Mesenchymal stem cell (in vitro differentiated cells and primary cell): ENCODE measurements at regions not wholly inside any gene's neighbourhood (a gene's known extent, or its start where the extent isn't known, plus 50 kb on each side); places are given as distances from the start of the nearest gene placed in this dataset.

ENCODE experiments used
- DNase-seq: peaks from one replicate; pipeline ENCODE4 v3.0.0-alpha.2; 2013
- H2AFZ ChIP-seq: one replicate; pipeline ENCODE4 v1.6.1; 2013; ENCODE audit warnings: low read depth, mild to moderate bottlenecking, control low read depth, inconsistent platforms, low read length, moderate library complexity
- H2AK5ac ChIP-seq: 2 replicates; pipeline ENCODE4 v1.6.1; 2013; ENCODE audit warnings: low read length, moderate library complexity, mild to moderate bottlenecking, inconsistent platforms; ENCODE audit not compliant: severe bottlenecking
- H2BK120ac ChIP-seq: one replicate; pipeline ENCODE4 v1.6.1; 2013; ENCODE audit warnings: low read depth, mild to moderate bottlenecking, inconsistent platforms, low read length, moderate library complexity
- H2BK12ac ChIP-seq, 2 experiments: one replicate each; pipeline ENCODE4 v1.6.1; 2013; ENCODE audit warnings: inconsistent platforms in 2 of 2, low read length in 2 of 2, mild to moderate bottlenecking in 2 of 2, moderate library complexity in 2 of 2, control low read depth in 1 of 2
- H2BK15ac ChIP-seq: one replicate; pipeline ENCODE4 v1.6.1; 2013; ENCODE audit warnings: mild to moderate bottlenecking, low read depth, inconsistent platforms; ENCODE audit not compliant: poor library complexity, severe bottlenecking
- H2BK5ac ChIP-seq: 2 replicates; pipeline ENCODE4 v1.6.1; 2013; ENCODE audit warnings: low read depth, mild to moderate bottlenecking, low read length, control low read depth, inconsistent platforms; ENCODE audit not compliant: poor library complexity, severe bottlenecking
- H3K14ac ChIP-seq, 2 experiments: one replicate each; pipeline ENCODE4 v1.6.1; 2013; ENCODE audit warnings: inconsistent platforms in 2 of 2, low read length in 2 of 2, control low read depth in 1 of 2, mild to moderate bottlenecking in 1 of 2, moderate library complexity in 1 of 2
- H3K18ac ChIP-seq, 2 experiments: one replicate each; pipeline ENCODE4 v1.6.1; 2013; ENCODE audit warnings: inconsistent platforms in 2 of 2, low read length in 2 of 2, control low read depth in 1 of 2, low read depth in 1 of 2, mild to moderate bottlenecking in 1 of 2
- H3K23ac ChIP-seq, 2 experiments: one replicate each; pipeline ENCODE4 v1.6.1; 2013; ENCODE audit warnings: inconsistent platforms in 2 of 2, low read length in 2 of 2, mild to moderate bottlenecking in 2 of 2, moderate library complexity in 2 of 2, control low read depth in 1 of 2
- H3K27ac ChIP-seq: 2 replicates; pipeline ENCODE4 v1.5.1; 2013; ENCODE audit warnings: mild to moderate bottlenecking, moderate library complexity, low read length, control low read depth, inconsistent platforms; ENCODE audit not compliant: poor library complexity, severe bottlenecking
- H3K27me3 ChIP-seq, 2 experiments: 2 replicates each; pipeline versions ENCODE4 v1.6.1 to v1.7.0; 2013; ENCODE audit warnings: low read length in 2 of 2, mild to moderate bottlenecking in 2 of 2, moderate library complexity in 2 of 2, control low read depth in 1 of 2, inconsistent platforms in 1 of 2; ENCODE audit not compliant: control insufficient read depth in 1 of 2, insufficient read depth in 1 of 2
- H3K36me3 ChIP-seq, 2 experiments: 2 replicates each; pipeline versions ENCODE4 v1.6.1 to v1.7.0; 2013; ENCODE audit warnings: low read length in 2 of 2, control low read depth in 1 of 2, inconsistent platforms in 1 of 2, low read depth in 1 of 2, mild to moderate bottlenecking in 1 of 2; ENCODE audit not compliant: insufficient read depth in 2 of 2, control insufficient read depth in 1 of 2
- H3K4ac ChIP-seq, 2 experiments: one replicate each; pipeline ENCODE4 v1.6.1; 2013; ENCODE audit warnings: inconsistent platforms in 2 of 2, low read length in 2 of 2, mild to moderate bottlenecking in 2 of 2, moderate library complexity in 2 of 2, control low read depth in 1 of 2, low read depth in 1 of 2
- H3K4me1 ChIP-seq: 2 replicates; pipeline ENCODE4 v1.6.1; 2013; ENCODE audit warnings: low read depth, low read length, control low read depth; ENCODE audit not compliant: control insufficient read depth, insufficient read depth
- H3K4me2 ChIP-seq: 2 replicates; pipeline ENCODE4 v1.6.1; 2013; ENCODE audit warnings: low read length, mild to moderate bottlenecking, inconsistent platforms; ENCODE audit not compliant: poor library complexity, severe bottlenecking
- H3K4me3 ChIP-seq, 2 experiments: 2 replicates each; pipeline versions ENCODE4 v1.5.1 to v1.7.0; 2013; ENCODE audit warnings: low read length in 2 of 2, mild to moderate bottlenecking in 2 of 2, control low read depth in 1 of 2, low read depth in 1 of 2; ENCODE audit not compliant: insufficient read depth in 1 of 2
- H3K79me1 ChIP-seq: replicated peaks from 2 replicates; pipeline ENCODE4 v1.6.1; 2013; ENCODE audit warnings: mild to moderate bottlenecking, control low read depth, low read length, inconsistent platforms; ENCODE audit not compliant: poor library complexity, severe bottlenecking
- H3K9ac ChIP-seq: 2 replicates; pipeline ENCODE4 v1.7.0; 2013; ENCODE audit warnings: mild to moderate bottlenecking, low read length, moderate library complexity
- H3K9me3 ChIP-seq: 2 replicates; pipeline ENCODE4 v1.7.0; 2013; ENCODE audit warnings: mild to moderate bottlenecking, low read length; ENCODE audit not compliant: control insufficient read depth
- H4K8ac ChIP-seq: one replicate; pipeline ENCODE4 v1.6.1; 2013; ENCODE audit warnings: inconsistent platforms, mild to moderate bottlenecking, low read length, moderate library complexity
- H4K91ac ChIP-seq: one replicate; pipeline ENCODE4 v1.6.1; 2013; ENCODE audit warnings: mild to moderate bottlenecking, low read length, inconsistent platforms
- WGBS: methylation state at CpG from one replicate; pipeline ENCODE4 v1.1.7; 2013; ENCODE audit warnings: mixed read lengths; 5-methylcytosine and 5-hydroxymethylcytosine counted together

GRCh38 chr1:91165033-91165654 lies 143.3 kb upstream of the ZNF644 start:
- Histone ChIP-seq H3K27me3 (peaks cover 0 to 8% of the 10 kb centered on the region in 2 experiments), H2BK5ac (no peak overlapping the region), H3K14ac (no peak overlapping the region), H2BK120ac (no peak overlapping the region), H3K4ac (no peak overlapping the region), H2AFZ (no peak overlapping the region), H3K4me1 (no peaks in the 10 kb centered on the region), H3K27ac (no peak overlapping the region), H3K9me3 (no peaks in the 10 kb centered on the region), H3K23ac (no peak overlapping the region), H4K91ac (no peak overlapping the region), H2BK15ac (no peak overlapping the region), H3K9ac (no peak overlapping the region), H3K18ac (no peak overlapping the region), H2AK5ac (no peak overlapping the region), H3K4me3 (no peak overlapping the region), H3K79me1 (no peaks in the 10 kb centered on the region), H2BK12ac (no peak overlapping the region), H4K8ac (no peak overlapping the region), H3K4me2 (no peak overlapping the region), H3K36me3 (no peaks in the 10 kb centered on the region)
- DNase-seq: peak; percentile 59
- WGBS: 41% methylated on average over 14 of the region's 14 CpGs

DNA sequence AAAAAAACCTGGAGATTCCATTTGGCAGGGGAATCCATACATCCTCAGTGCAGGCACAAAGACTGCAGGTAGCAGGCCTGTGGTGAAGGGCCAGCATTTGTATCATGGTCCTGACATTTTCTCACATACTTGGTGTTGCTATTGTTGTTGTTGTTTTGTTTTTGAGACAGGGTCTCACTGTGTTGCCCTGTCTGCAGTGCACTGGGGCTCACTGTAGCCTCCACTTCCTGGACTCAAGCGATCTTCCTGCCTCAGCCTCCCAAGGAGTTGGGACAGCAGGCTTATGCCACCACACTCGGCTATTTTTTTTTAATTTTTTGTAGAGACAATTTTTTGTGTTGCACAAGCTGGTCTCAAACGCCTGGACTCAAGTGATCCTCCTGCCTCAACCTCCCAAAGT lies 140.8 kb upstream of the ZNF644 start:
- Histone ChIP-seq H4K8ac (no peak overlapping the region), H3K4me2 (no peak overlapping the region), H2AFZ (no peak overlapping the region), H2AK5ac (no peak overlapping the region), H2BK12ac (no peak overlapping the region), H3K23ac (no peak overlapping the region), H3K79me1 (no peaks in the 10 kb centered on the region), H3K4me3 (no peak overlapping the region), H3K27me3 (peaks cover 0 to 6% of the 10 kb centered on the region in 2 experiments), H3K18ac (no peak overlapping the region), H3K36me3 (no peaks in the 10 kb centered on the region), H3K9me3 (no peaks in the 10 kb centered on the region), H3K9ac (no peak overlapping the region), H3K4me1 (no peaks in the 10 kb centered on the region), H4K91ac (no peak overlapping the region), H3K4ac (no peak overlapping the region), H3K27ac (no peak overlapping the region), H2BK120ac (no peak overlapping the region), H2BK5ac (no peak overlapping the region), H3K14ac (no peak overlapping the region), H2BK15ac (no peak overlapping the region)
- 89% methylated on average over 3 of the region's 3 CpGs for WGBS
- no peak for DNase-seq

DNA sequence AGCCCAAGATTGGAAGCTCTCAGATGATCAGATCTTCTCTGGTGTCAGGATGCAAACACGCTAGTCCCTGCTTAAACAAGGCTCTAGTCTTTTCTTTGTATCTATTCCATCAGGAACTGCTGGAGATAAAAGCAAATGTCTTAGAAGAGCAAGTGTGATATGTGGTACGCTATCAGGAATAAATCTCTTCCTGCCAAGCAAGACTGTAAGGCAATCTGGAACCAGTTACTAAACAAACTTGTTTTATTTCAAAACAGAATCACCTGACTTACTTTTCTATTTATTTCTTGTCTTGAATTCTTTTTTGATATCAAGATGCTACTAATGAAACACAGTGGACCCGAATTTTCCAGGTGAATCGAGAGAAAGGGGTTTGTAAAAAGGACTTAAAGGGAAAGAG lies 139.9 kb upstream of the ZNF644 start:
- Histone ChIP-seq H2BK12ac (no peak overlapping the region), H3K79me1 (no peaks in the 10 kb centered on the region), H3K4me2 (no peak overlapping the region), H2AK5ac (no peak overlapping the region), H3K27me3 (peaks cover 0 to 2% of the 10 kb centered on the region in 2 experiments), H3K4me3 (no peak overlapping the region), H3K4me1 (no peaks in the 10 kb centered on the region), H4K91ac (no peak overlapping the region), H3K23ac (no peak overlapping the region), H2BK15ac (no peak overlapping the region), H4K8ac (no peak overlapping the region), H3K14ac (no peak overlapping the region), H3K18ac (no peak overlapping the region), H2AFZ (no peak overlapping the region), H3K36me3 (no peaks in the 10 kb centered on the region), H3K4ac (no peak overlapping the region), H2BK120ac (no peak overlapping the region), H3K9me3 (no peaks in the 10 kb centered on the region), H3K27ac (no peak overlapping the region), H2BK5ac (no peak overlapping the region), H3K9ac (no peak overlapping the region)
- WGBS: 58% methylated on average over 4 of the region's 4 CpGs
- no peak for DNase-seq

DNA sequence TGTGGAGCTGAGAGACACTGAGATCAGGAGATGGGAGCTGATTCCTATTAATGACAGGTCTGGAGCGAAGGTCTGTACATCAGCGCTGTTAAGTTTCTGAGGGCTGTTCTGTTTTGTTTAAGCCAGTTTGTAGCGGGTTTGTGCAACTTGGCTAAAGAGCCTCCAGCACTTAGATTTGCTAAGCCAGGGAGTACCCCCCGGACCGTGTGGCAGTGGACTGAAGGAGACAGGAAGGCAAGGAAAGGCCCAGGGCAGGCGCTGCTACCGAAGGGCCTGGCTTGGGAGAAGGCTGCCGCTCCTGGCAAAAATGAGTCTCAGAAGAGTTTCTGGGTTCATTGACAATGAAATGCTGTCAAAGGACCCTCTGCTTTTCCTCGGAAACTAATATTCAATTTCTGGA lies 139.3 kb upstream of the ZNF644 start:
- Histone ChIP-seq H3K36me3 (no peaks in the 10 kb centered on the region), H2BK15ac (no peak overlapping the region), H3K14ac (no peak overlapping the region), H3K27me3 (peaks cover 0 to 5% of the 10 kb centered on the region in 2 experiments), H3K9me3 (no peaks in the 10 kb centered on the region), H3K9ac (no peak overlapping the region), H3K4me3 (no peak overlapping the region), H2AK5ac (no peak overlapping the region), H3K23ac (no peak overlapping the region), H3K27ac (no peak overlapping the region), H3K4ac (no peak overlapping the region), H2BK5ac (no peak overlapping the region), H2BK12ac (no peak overlapping the region), H3K4me1 (no peaks in the 10 kb centered on the region), H4K8ac (no peak overlapping the region), H2BK120ac (no peak overlapping the region), H2AFZ (no peak overlapping the region), H3K18ac (no peak overlapping the region), H3K4me2 (no peak overlapping the region), H3K79me1 (no peaks in the 10 kb centered on the region), H4K91ac (no peak overlapping the region)
- 78% methylated on average over 9 of the region's 9 CpGs for WGBS
- DNase-seq: no peak
